ENCODE measurements at regions not wholly inside any gene's neighbourhood (a gene's known extent, or its start where the extent isn't known, plus 50 kb on each side); places are given as distances from the start of the nearest gene placed in this dataset.

DNA sequence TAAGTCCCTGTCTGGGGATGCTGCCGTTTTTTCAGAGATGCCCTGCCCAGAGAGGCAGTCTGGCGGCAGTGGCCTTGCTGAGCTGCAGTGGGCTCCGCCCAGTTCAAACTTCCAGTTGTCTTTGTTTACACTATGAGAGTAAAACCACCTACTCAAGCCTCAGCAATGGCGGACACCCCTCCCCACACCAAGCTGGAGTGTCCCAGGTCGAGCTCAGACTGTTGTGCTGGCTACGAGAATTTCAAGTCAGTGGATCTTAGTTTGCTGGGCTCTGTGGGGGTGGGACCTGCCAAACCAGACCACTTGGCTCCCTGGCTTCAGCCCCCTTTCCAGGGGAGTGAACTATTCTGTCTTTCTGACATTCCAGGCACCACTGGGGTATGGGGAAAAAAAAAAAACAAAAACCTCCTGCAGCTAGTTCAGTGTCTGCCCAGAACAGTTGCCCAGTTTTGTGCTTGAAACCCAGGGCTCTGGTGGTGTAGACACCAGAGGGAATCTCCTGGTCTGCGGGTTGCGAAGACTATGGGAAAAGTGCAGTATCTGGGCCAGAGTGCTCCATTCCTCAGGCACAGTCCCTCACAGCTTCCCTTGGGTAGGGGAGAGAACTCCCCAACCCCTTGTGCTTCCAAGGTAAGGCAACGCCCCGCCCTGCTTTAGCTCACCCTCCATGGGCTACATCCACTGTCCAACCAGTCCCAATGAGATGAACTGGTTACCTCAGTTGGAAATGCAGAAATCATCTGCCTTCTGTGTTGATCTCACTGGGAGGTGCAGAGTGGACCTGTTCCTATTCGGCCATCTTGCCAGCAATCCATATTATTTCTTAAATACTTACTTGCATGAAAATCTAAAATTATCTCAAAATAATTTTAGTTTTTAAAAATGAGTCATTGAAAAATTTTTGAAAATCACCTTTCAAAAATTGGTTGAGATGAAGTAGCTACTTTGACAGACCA, 338.0 kb downstream of the OSR1 start:
- Histone ChIP-seq H3K27me3 (no peaks in the 10 kb centered on the region), H3K27ac (no peak overlapping the region), H3K4me3 (no peak overlapping the region), H3K9me3 (no peaks in the 10 kb centered on the region), H3K4me1 (no peaks in the 10 kb centered on the region), H3K36me3 (no peaks in the 10 kb centered on the region)
- ATAC-seq (no peak), DNase-seq (no peak)
- in situ Hi-C loops (cut with MboI; ENCODE audit: low sequenced_read_pairs in 4 of 4) (no loop called here), intact Hi-C loops (cut with DNase I; ENCODE audit: low total_unique reads) (no loop called here)
- no peak for TF ChIP-seq POLR2A (IDR thresholded peaks at IDR 0.05)
- TF ChIP-seq, protein P1, sequence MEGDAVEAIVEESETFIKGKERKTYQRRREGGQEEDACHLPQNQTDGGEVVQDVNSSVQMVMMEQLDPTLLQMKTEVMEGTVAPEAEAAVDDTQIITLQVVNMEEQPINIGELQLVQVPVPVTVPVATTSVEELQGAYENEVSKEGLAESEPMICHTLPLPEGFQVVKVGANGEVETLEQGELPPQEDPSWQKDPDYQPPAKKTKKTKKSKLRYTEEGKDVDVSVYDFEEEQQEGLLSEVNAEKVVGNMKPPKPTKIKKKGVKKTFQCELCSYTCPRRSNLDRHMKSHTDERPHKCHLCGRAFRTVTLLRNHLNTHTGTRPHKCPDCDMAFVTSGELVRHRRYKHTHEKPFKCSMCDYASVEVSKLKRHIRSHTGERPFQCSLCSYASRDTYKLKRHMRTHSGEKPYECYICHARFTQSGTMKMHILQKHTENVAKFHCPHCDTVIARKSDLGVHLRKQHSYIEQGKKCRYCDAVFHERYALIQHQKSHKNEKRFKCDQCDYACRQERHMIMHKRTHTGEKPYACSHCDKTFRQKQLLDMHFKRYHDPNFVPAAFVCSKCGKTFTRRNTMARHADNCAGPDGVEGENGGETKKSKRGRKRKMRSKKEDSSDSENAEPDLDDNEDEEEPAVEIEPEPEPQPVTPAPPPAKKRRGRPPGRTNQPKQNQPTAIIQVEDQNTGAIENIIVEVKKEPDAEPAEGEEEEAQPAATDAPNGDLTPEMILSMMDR (IDR thresholded peaks at IDR 0.05 in 4 of 5, conservative IDR thresholded peaks at IDR 0.05 in 1 of 5): no peak

- Histone ChIP-seq H3K36me3 (no peaks in the 10 kb centered on the region), H3K4me1 (no peaks in the 10 kb centered on the region), H3K4me3 (no peak overlapping the region), H3K27ac (no peak overlapping the region), H3K27me3 (no peaks in the 10 kb centered on the region), H3K9me3 (no peaks in the 10 kb centered on the region)
- TF ChIP-seq, protein P1 (IDR thresholded peaks at IDR 0.05 in 4 of 5, conservative IDR thresholded peaks at IDR 0.05 in 1 of 5): no peak
- TF ChIP-seq POLR2A (IDR thresholded peaks at IDR 0.05): no peak
- ATAC-seq: no peak
- in situ Hi-C loops (cut with MboI; ENCODE audit: low sequenced_read_pairs in 4 of 4): no loop called here
- intact Hi-C loops (cut with DNase I; ENCODE audit: low total_unique reads): no loop called here
- DNase-seq: no peak
These were observed 348.9 kb downstream of the OSR1 start for GRCh38 chr2:19009510-19009909.

DNA sequence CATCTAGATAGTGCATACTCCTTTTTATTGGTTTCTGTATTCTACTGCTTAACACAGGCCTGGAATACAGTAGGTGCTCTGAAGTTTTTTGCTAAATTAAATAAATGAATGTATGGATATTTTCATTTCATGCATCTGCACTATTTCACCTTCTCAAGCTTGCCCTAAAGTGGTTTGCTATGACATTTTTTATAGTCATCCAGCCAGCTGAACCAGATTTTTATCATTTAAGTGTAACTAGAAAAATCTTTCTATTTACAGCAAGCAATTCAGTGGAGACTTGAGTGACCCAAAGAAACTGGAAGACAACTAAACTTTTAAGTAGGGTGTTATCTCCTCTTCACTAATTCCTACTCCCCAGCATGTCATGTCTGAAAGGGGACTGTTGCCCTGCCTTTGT, 354.9 kb downstream of the OSR1 start:
- DNase-seq (no peak), ATAC-seq (no peak)
- no peak overlapping the region for H3K27ac ChIP-seq
- H3K27me3 ChIP-seq: no peaks in the 10 kb centered on the region
- H3K9me3 ChIP-seq: no peaks in the 10 kb centered on the region
- H3K4me1 ChIP-seq: no peaks in the 10 kb centered on the region
- in situ Hi-C loops (cut with MboI; ENCODE audit: low sequenced_read_pairs in 4 of 4): no loop called here
- intact Hi-C loops (cut with DNase I; ENCODE audit: low total_unique reads): no loop called here
- TF ChIP-seq, protein P1 (IDR thresholded peaks at IDR 0.05 in 4 of 5, conservative IDR thresholded peaks at IDR 0.05 in 1 of 5): no peak
- TF ChIP-seq POLR2A (IDR thresholded peaks at IDR 0.05): no peak
- no peaks in the 10 kb centered on the region for H3K36me3 ChIP-seq
- H3K4me3 ChIP-seq: no peak overlapping the region

DNA sequence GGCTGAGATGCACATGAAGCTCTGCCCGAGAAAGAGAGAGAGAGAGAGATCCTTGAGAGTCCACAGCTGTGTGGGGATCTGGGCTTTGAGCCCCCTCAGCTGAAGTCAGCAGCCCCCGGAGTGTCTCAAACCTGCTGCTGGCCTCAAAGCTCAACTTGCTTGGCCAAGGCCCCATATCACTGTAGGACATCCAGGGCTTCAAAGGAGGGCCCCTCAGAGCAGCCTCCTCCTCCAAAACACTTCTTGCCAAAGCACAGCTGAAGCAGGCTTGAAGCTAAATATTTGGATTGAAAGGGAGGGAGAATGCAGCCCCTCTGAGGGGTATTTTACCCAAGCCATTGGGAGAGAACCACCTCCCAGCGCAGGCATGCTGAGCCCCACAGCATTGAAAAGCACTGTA, 357.6 kb downstream of the OSR1 start:
- Histone ChIP-seq H3K36me3 (no peaks in the 10 kb centered on the region), H3K27ac (no peak overlapping the region), H3K9me3 (no peaks in the 10 kb centered on the region), H3K4me3 (no peak overlapping the region), H3K27me3 (no peaks in the 10 kb centered on the region), H3K4me1 (no peaks in the 10 kb centered on the region)
- in situ Hi-C loops (cut with MboI; ENCODE audit: low sequenced_read_pairs in 4 of 4): no loop called here
- ATAC-seq (no peak), DNase-seq (no peak)
- intact Hi-C loops (cut with DNase I; ENCODE audit: low total_unique reads): no loop called here
- TF ChIP-seq, protein P1 (IDR thresholded peaks at IDR 0.05 in 4 of 5, conservative IDR thresholded peaks at IDR 0.05 in 1 of 5): no peak
- TF ChIP-seq POLR2A (IDR thresholded peaks at IDR 0.05): no peak
